HEK293T (cell line): ENCODE measurements at regions not wholly inside any gene's neighbourhood (a gene's known extent, or its start where the extent isn't known, plus 50 kb on each side); places are given as distances from the start of the nearest gene placed in this dataset.

ENCODE experiments used
- ELF4 ChIP-seq: fragments of 450-650 bp; IDR thresholded peaks from 2 replicates; pipeline ENCODE4 v1.6.1; 2017; ENCODE audit warnings: antibody characterized with exemption
- FOXK2 ChIP-seq: fragments of 450-650 bp; IDR thresholded peaks from 2 replicates; pipeline ENCODE4 v1.6.1; 2016; ENCODE audit warnings: mild to moderate bottlenecking
- FOXM1 ChIP-seq: fragments of 450-650 bp; IDR thresholded peaks from 2 replicates; pipeline ENCODE4 v1.6.1; 2017; ENCODE audit warnings: mild to moderate bottlenecking, borderline replicate concordance

- TF ChIP-seq FOXK2 = no peak
- TF ChIP-seq FOXM1 = no peak
- no peak for TF ChIP-seq ELF4
Measured at GRCh38 chr16:48913384-48913783, 303.4 kb upstream of the N4BP1 start.
